Uterus (tissue), 3 donors: ENCODE measurements at regions not wholly inside any gene's neighbourhood (a gene's known extent, or its start where the extent isn't known, plus 50 kb on each side); places are given as distances from the start of the nearest gene placed in this dataset.

Source experiments
- DNase-seq, 2 donors: peaks; one replicate each; pipeline ENCODE4 v3.0.0-alpha.2; 2019 to 2020
- H3K27ac ChIP-seq, 2 donors: fragments of 200-600 bp; sonication (generic); 1 replicate in 1 of 2; 2 replicates in 1 of 2; pipeline ENCODE4 v1.5.1; 2016 to 2018
- H3K27me3 ChIP-seq, 2 donors: fragments of 200-600 bp; sonication (generic); one replicate each; pipeline ENCODE4 v1.5.1; 2018 to 2019; ENCODE audit warnings: control low read depth in 1 of 2
- H3K36me3 ChIP-seq, 2 donors: fragments of 200-600 bp; sonication (generic); one replicate each; pipeline ENCODE4 v1.5.1; 2019; ENCODE audit warnings: control low read depth in 1 of 2
- H3K4me1 ChIP-seq, 2 donors: fragments of 200-600 bp; sonication (generic); one replicate each; pipeline ENCODE4 v1.5.1; 2018 to 2019; ENCODE audit warnings: control low read depth in 1 of 2
- H3K4me3 ChIP-seq, 2 donors: fragments of 200-600 bp; sonication (generic); 1 replicate in 1 of 2; 2 replicates in 1 of 2; pipeline ENCODE4 v1.5.1; 2018 to 2019; ENCODE audit warnings: mild to moderate bottlenecking in 1 of 2
- H3K9me3 ChIP-seq, 2 donors: fragments of 200-600 bp; sonication (generic); one replicate each; pipeline ENCODE4 v1.5.1; 2019; ENCODE audit warnings: control low read depth in 1 of 2
- CTCF ChIP-seq, 4 experiments: fragments of 200-600 bp in 2 of 4; fragments of 450-650 bp in 2 of 4; sonication (generic) in 2 of 4; IDR thresholded peaks; one replicate each; pipeline ENCODE4 v1.5.1; 2016 to 2019; ENCODE audit warnings: antibody characterized with exemption in 4 of 4, mild to moderate bottlenecking in 2 of 4, moderate library complexity in 1 of 4
- POLR2A ChIP-seq, 2 donors: fragments of 450-650 bp; IDR thresholded peaks; one replicate each; pipeline ENCODE4 v1.6.1; 2016; ENCODE audit warnings: antibody characterized with exemption in 2 of 2, mild to moderate bottlenecking in 1 of 2, moderate library complexity in 1 of 2
- intact Hi-C: fragments of 100-400 bp; cut with DNase I; formaldehyde crosslinking; loops from one replicate; pipeline ENCODE4 v1.15.1; 2023; ENCODE audit warnings: low total_unique reads
- donor health status: DM: yes; HTN: yes; CAD: no.

DNA sequence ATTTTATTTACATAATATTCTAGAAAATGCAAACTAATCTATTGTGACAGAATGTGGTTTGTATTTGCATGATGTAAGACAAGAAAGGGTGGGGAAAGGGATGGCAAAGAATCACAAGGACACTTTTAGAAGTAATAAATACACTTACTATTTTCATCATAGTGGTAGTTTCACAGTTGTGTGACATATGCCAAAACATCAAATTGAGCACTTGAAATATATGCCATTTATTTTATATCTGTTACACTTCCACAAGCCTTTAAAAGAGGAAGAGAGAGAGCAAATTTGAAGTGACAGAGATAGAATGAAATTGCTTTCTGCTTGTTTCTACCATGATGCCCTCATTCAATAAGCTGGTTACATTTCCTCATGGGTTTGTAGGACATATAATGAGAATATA, 230.0 kb upstream of the NWD2 start:
- intact Hi-C loops = no loop called here
- no peak for DNase-seq

GRCh38 chr4:37015391-37015790, 229.2 kb upstream of the NWD2 start:
- no peaks in the 10 kb centered on the region for H3K9me3 ChIP-seq
- no peak overlapping the region for H3K27ac ChIP-seq
- intact Hi-C loops = no loop called here
- H3K27me3 ChIP-seq = no peaks in the 10 kb centered on the region
- H3K4me1 ChIP-seq = no peaks in the 10 kb centered on the region
- H3K4me3 ChIP-seq = no peak overlapping the region
- no peaks in the 10 kb centered on the region for H3K36me3 ChIP-seq
- TF ChIP-seq CTCF (IDR thresholded peaks at IDR 0.05) (no peak), POLR2A (IDR thresholded peaks at IDR 0.05) (no peak)
- no peak for DNase-seq

More for the DNA sequence above, 230.0 kb upstream of the NWD2 start:
- H3K27me3 ChIP-seq = no peaks in the 10 kb centered on the region
- no peak overlapping the region for H3K4me3 ChIP-seq
- H3K4me1 ChIP-seq = no peaks in the 10 kb centered on the region
- H3K36me3 ChIP-seq = no peaks in the 10 kb centered on the region
- TF ChIP-seq POLR2A (IDR thresholded peaks at IDR 0.05) = no peak
- no peak for TF ChIP-seq CTCF (IDR thresholded peaks at IDR 0.05)
- no peak overlapping the region for H3K27ac ChIP-seq
- H3K9me3 ChIP-seq = no peaks in the 10 kb centered on the region

DNA sequence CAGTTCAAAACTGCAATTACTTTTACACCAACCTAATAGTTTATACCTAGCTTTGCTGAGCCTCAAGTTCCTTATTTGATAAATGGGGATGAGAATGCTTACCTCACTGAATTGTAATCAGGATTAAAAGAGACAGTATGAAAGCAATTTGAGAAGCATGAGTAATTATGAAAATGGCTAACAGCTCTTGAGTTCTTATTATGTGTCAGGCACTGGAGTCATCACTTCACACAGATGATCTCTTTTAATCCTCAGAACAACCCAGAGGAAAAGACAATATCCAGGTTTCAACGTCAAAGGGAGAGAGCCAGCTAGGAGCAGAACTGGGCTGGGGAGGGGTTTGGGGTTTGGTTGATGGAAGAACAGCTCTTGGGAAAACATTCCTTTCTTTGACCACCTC, 221.0 kb upstream of the NWD2 start:
- TF ChIP-seq CTCF (IDR thresholded peaks at IDR 0.05) (no peak), POLR2A (IDR thresholded peaks at IDR 0.05) (no peak)
- intact Hi-C loops = no loop called here

GRCh38 chr4:37023996-37024395, 220.5 kb upstream of the NWD2 start:
- Histone ChIP-seq H3K9me3 (no peaks in the 10 kb centered on the region), H3K36me3 (no peaks in the 10 kb centered on the region), H3K4me3 (no peak overlapping the region), H3K4me1 (no peaks in the 10 kb centered on the region), H3K27me3 (no peaks in the 10 kb centered on the region), H3K27ac (no peak overlapping the region)
- DNase-seq = no peak
- TF ChIP-seq CTCF (IDR thresholded peaks at IDR 0.05) (no peak), POLR2A (IDR thresholded peaks at IDR 0.05) (no peak)
- intact Hi-C loops = no loop called here

More for the DNA sequence above, 221.0 kb upstream of the NWD2 start:
- Histone ChIP-seq H3K27me3 (no peaks in the 10 kb centered on the region), H3K9me3 (no peaks in the 10 kb centered on the region), H3K4me1 (no peaks in the 10 kb centered on the region), H3K36me3 (no peaks in the 10 kb centered on the region), H3K4me3 (no peak overlapping the region), H3K27ac (no peak overlapping the region)
- DNase-seq = no peak

DNA sequence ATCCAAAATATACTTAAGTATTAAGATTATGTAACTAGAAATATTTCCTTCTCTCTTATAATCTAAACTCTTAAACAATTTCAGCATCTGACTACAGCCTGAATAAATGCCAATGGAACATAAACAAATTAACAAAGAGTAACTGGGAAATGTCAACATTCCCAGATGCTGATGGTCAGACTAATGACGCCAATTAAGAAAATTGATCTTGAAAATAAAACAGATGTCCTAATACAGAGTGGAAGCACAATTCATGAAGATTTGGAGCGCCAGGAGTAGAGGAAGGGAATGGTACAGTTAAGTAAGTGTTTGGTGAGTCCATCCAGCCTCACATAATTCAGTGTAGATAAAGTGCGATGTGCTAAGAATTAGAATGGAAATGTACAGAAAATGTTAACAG, 203.7 kb upstream of the NWD2 start:
- Histone ChIP-seq H3K36me3 (no peaks in the 10 kb centered on the region), H3K9me3 (no peaks in the 10 kb centered on the region), H3K4me1 (no peaks in the 10 kb centered on the region), H3K27me3 (no peaks in the 10 kb centered on the region), H3K4me3 (no peak overlapping the region), H3K27ac (no peak overlapping the region)
- TF ChIP-seq CTCF (IDR thresholded peaks at IDR 0.05) = no peak
- TF ChIP-seq POLR2A (IDR thresholded peaks at IDR 0.05) = no peak
- intact Hi-C loops = no loop called here
- DNase-seq = no peak
